Keratinocyte (primary cell): ENCODE measurements at regions not wholly inside any gene's neighbourhood (a gene's known extent, or its start where the extent isn't known, plus 50 kb on each side); places are given as distances from the start of the nearest gene placed in this dataset.

Source experiments
- DNase-seq: peaks from one replicate; pipeline ENCODE4 v3.0.0-alpha.2; 2011; ENCODE audit warnings: low read depth, missing footprints, low spot score
- FAIRE-seq: peaks from 2 replicates; lab custom pipeline; 2011; peaks lifted over from hg19 to GRCh38; lab: Jason Lieb, UNC
- H2AFZ ChIP-seq: 2 replicates; pipeline ENCODE4 v1.6.0; 2012; ENCODE audit warnings: low read length, control low read depth, inconsistent platforms; ENCODE audit not compliant: control insufficient read depth
- H3K27ac ChIP-seq: 2 replicates; pipeline ENCODE4 v1.5.1; 2011; ENCODE audit warnings: low read length; ENCODE audit not compliant: control insufficient read depth, insufficient read depth
- H3K27me3 ChIP-seq: 3 replicates; pipeline ENCODE4 v1.6.0; 2011; ENCODE audit warnings: low read length; ENCODE audit not compliant: control insufficient read depth, insufficient read depth; ENCODE audit errors: extremely low read depth
- H3K36me3 ChIP-seq, 2 experiments: 2 replicates in 1 of 2; 3 replicates in 1 of 2; pipeline ENCODE4 v1.5.1; 2011; ENCODE audit warnings: low read length in 2 of 2, mild to moderate bottlenecking in 1 of 2; ENCODE audit not compliant: control insufficient read depth in 2 of 2, insufficient read depth in 2 of 2; ENCODE audit errors: extremely low read depth in 1 of 2
- H3K4me1 ChIP-seq: 3 replicates; pipeline ENCODE4 v1.5.1; 2011; ENCODE audit warnings: low read length; ENCODE audit not compliant: control insufficient read depth, insufficient read depth; ENCODE audit errors: extremely low read depth
- H3K4me2 ChIP-seq: 3 replicates; pipeline ENCODE4 v1.6.0; 2011; ENCODE audit warnings: low read depth, low read length; ENCODE audit not compliant: control insufficient read depth, insufficient read depth; ENCODE audit errors: extremely low read depth
- H3K4me3 ChIP-seq, 3 experiments: fragments of 200-600 bp in 1 of 3; sonication (generic) in 1 of 3; 2 replicates in 2 of 3; 3 replicates in 1 of 3; pipeline ENCODE4 v1.5.1; 2011 to 2016; ENCODE audit warnings: low read length in 3 of 3, mild to moderate bottlenecking in 3 of 3, control low read depth in 2 of 3, inconsistent platforms in 1 of 3, low read depth in 1 of 3, mixed read lengths in 1 of 3, mixed run types in 1 of 3, moderate library complexity in 1 of 3; ENCODE audit not compliant: control insufficient read depth in 2 of 3, insufficient read depth in 2 of 3; ENCODE audit errors: extremely low read depth in 1 of 3
- H3K79me2 ChIP-seq: 2 replicates; pipeline ENCODE4 v1.6.0; 2012; ENCODE audit warnings: low read length; ENCODE audit not compliant: control insufficient read depth, insufficient read depth
- H3K9ac ChIP-seq: 3 replicates; pipeline ENCODE4 v1.6.0; 2011; ENCODE audit warnings: low read length; ENCODE audit not compliant: control insufficient read depth, insufficient read depth; ENCODE audit errors: extremely low read depth
- H3K9me1 ChIP-seq: 3 replicates; pipeline ENCODE4 v1.6.0; 2011; ENCODE audit warnings: low read length; ENCODE audit not compliant: control insufficient read depth, insufficient read depth; ENCODE audit errors: extremely low read depth
- H3K9me3 ChIP-seq: 2 replicates; pipeline ENCODE4 v1.5.1; 2012; ENCODE audit warnings: low read depth, low read length; ENCODE audit not compliant: control insufficient read depth
- H4K20me1 ChIP-seq: 3 replicates; pipeline ENCODE4 v1.6.0; 2011; ENCODE audit warnings: low read length; ENCODE audit not compliant: control insufficient read depth, insufficient read depth; ENCODE audit errors: extremely low read depth
- EZH2 ChIP-seq: IDR thresholded peaks from one replicate; pipeline ENCODE4 v1.6.1; 2012; ENCODE audit warnings: inconsistent platforms, mild to moderate bottlenecking, low read length, moderate library complexity
- dilution Hi-C: fragments of 300-500 bp; cut with MboI; formaldehyde crosslinking; loops from one replicate; pipeline ENCODE4 v1.7.0; 2020; ENCODE audit warnings: low sequenced_read_pairs; ENCODE audit not compliant: extremely low pct_ligation_motif_present
- TF ChIP-seq, protein P1 (sequence below), 3 experiments: IDR thresholded peaks in 1 of 3; conservative IDR thresholded peaks in 1 of 3; optimal IDR thresholded peaks in 1 of 3; 2 replicates in 2 of 3; 3 replicates in 1 of 3; pipeline versions ENCODE3 to v1.5.1; 2011; ENCODE audit warnings: low read length in 3 of 3, mild to moderate bottlenecking in 3 of 3, moderate library complexity in 2 of 3, control low read depth in 1 of 3, inconsistent platforms in 1 of 3; ENCODE audit not compliant: insufficient read depth in 2 of 3; ENCODE audit errors: extremely low read depth in 1 of 3

GRCh38 chr2:2729246-2729645 is 398.2 kb upstream of the MYT1L start:
- Histone ChIP-seq H4K20me1 (no peaks in the 10 kb centered on the region), H3K4me3 (no peak overlapping the region), H3K27ac (no peak overlapping the region), H2AFZ (no peak overlapping the region), H3K9me1 (no peaks in the 10 kb centered on the region), H3K36me3 (no peaks in the 10 kb centered on the region), H3K27me3 (no peaks in the 10 kb centered on the region), H3K4me2 (no peak overlapping the region), H3K79me2 (no peaks in the 10 kb centered on the region), H3K9me3 (no peaks in the 10 kb centered on the region), H3K4me1 (no peaks in the 10 kb centered on the region), H3K9ac (no peak overlapping the region)
- dilution Hi-C loops = no loop called here
- DNase-seq (no peak), FAIRE-seq (no peak)
- TF ChIP-seq, protein P1, sequence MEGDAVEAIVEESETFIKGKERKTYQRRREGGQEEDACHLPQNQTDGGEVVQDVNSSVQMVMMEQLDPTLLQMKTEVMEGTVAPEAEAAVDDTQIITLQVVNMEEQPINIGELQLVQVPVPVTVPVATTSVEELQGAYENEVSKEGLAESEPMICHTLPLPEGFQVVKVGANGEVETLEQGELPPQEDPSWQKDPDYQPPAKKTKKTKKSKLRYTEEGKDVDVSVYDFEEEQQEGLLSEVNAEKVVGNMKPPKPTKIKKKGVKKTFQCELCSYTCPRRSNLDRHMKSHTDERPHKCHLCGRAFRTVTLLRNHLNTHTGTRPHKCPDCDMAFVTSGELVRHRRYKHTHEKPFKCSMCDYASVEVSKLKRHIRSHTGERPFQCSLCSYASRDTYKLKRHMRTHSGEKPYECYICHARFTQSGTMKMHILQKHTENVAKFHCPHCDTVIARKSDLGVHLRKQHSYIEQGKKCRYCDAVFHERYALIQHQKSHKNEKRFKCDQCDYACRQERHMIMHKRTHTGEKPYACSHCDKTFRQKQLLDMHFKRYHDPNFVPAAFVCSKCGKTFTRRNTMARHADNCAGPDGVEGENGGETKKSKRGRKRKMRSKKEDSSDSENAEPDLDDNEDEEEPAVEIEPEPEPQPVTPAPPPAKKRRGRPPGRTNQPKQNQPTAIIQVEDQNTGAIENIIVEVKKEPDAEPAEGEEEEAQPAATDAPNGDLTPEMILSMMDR (optimal IDR thresholded peaks at IDR 0.05 in 1 of 3, IDR thresholded peaks at IDR 0.05 in 1 of 3, conservative IDR thresholded peaks at IDR 0.05 in 1 of 3; ENCODE audit: extremely low read depth in 1 of 3, insufficient read depth in 2 of 3, low read length in 3 of 3) = no peak

- no peaks in the 10 kb centered on the region for H3K79me2 ChIP-seq
- H3K4me3 ChIP-seq = no peak overlapping the region
- H3K9me1 ChIP-seq = no peaks in the 10 kb centered on the region
- no peaks in the 10 kb centered on the region for H3K9me3 ChIP-seq
- dilution Hi-C loops = no loop called here
- no peaks in the 10 kb centered on the region for H3K27me3 ChIP-seq
- FAIRE-seq (no peak), DNase-seq (no peak)
- no peak for TF ChIP-seq EZH2
- TF ChIP-seq, protein P1 (optimal IDR thresholded peaks at IDR 0.05 in 1 of 3, IDR thresholded peaks at IDR 0.05 in 1 of 3, conservative IDR thresholded peaks at IDR 0.05 in 1 of 3; ENCODE audit: extremely low read depth in 1 of 3, insufficient read depth in 2 of 3, low read length in 3 of 3) = no peak
- no peaks in the 10 kb centered on the region for H3K4me1 ChIP-seq
- no peak overlapping the region for H3K27ac ChIP-seq
- H3K36me3 ChIP-seq = no peaks in the 10 kb centered on the region
- no peak overlapping the region for H3K4me2 ChIP-seq
- H4K20me1 ChIP-seq = no peaks in the 10 kb centered on the region
- no peak overlapping the region for H2AFZ ChIP-seq
- H3K9ac ChIP-seq = no peak overlapping the region
Measured at GRCh38 chr2:2728635-2729034, 397.6 kb upstream of the MYT1L start.
